Colonic mucosa (tissue), 4 donors: ENCODE measurements at regions not wholly inside any gene's neighbourhood (a gene's known extent, or its start where the extent isn't known, plus 50 kb on each side); places are given as distances from the start of the nearest gene placed in this dataset.

Experiments used
- DNase-seq: peaks from one replicate; pipeline ENCODE4 v3.0.0-alpha.2; 2020
- H3K27ac ChIP-seq: fragments of 200-600 bp; one replicate; pipeline ENCODE4 v1.8.0; 2021
- H3K27me3 ChIP-seq: fragments of 200-600 bp; one replicate; pipeline ENCODE4 v1.8.0; 2021
- H3K36me3 ChIP-seq: fragments of 200-600 bp; one replicate; pipeline ENCODE4 v1.8.0; 2021
- H3K4me1 ChIP-seq: fragments of 200-600 bp; one replicate; pipeline ENCODE4 v1.8.0; 2021; ENCODE audit warnings: mild to moderate bottlenecking
- H3K4me3 ChIP-seq: fragments of 200-600 bp; one replicate; pipeline ENCODE4 v1.8.0; 2021
- H3K9ac ChIP-seq, 2 donors: one replicate each; pipeline ENCODE4 v1.7.0; 2013; ENCODE audit warnings: control low read depth in 2 of 2, low read depth in 2 of 2, low read length in 2 of 2
- H3K9me3 ChIP-seq: fragments of 200-600 bp; one replicate; pipeline ENCODE4 v1.8.0; 2021
- intact Hi-C: fragments of 100-400 bp; cut with DNase I; formaldehyde crosslinking; loops from one replicate; pipeline ENCODE4 v1.14.1; 2022
- TF ChIP-seq, protein P1 (sequence below): fragments of 200-600 bp; IDR thresholded peaks from one replicate; pipeline ENCODE4 v1.8.0; 2022; ENCODE audit warnings: antibody characterized with exemption, mild to moderate bottlenecking
- donor health status: healthy.
- donor health status: DM: no; HTN: no; CAD: no.
- donor health status: DM: no; HTN: no; CAD: no.

GRCh38 chr20:48310305-48310704 is 517.5 kb downstream of the PREX1 start:
- H3K27me3 ChIP-seq = no peaks in the 10 kb centered on the region
- no peak overlapping the region for H3K4me3 ChIP-seq
- no peak overlapping the region for H3K9ac ChIP-seq
- H3K27ac ChIP-seq = no peak overlapping the region
- no peaks in the 10 kb centered on the region for H3K4me1 ChIP-seq
- H3K36me3 ChIP-seq = no peaks in the 10 kb centered on the region
- intact Hi-C loops = no loop called here
- TF ChIP-seq, protein P1, sequence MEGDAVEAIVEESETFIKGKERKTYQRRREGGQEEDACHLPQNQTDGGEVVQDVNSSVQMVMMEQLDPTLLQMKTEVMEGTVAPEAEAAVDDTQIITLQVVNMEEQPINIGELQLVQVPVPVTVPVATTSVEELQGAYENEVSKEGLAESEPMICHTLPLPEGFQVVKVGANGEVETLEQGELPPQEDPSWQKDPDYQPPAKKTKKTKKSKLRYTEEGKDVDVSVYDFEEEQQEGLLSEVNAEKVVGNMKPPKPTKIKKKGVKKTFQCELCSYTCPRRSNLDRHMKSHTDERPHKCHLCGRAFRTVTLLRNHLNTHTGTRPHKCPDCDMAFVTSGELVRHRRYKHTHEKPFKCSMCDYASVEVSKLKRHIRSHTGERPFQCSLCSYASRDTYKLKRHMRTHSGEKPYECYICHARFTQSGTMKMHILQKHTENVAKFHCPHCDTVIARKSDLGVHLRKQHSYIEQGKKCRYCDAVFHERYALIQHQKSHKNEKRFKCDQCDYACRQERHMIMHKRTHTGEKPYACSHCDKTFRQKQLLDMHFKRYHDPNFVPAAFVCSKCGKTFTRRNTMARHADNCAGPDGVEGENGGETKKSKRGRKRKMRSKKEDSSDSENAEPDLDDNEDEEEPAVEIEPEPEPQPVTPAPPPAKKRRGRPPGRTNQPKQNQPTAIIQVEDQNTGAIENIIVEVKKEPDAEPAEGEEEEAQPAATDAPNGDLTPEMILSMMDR = no peak
- no peaks in the 10 kb centered on the region for H3K9me3 ChIP-seq
- no peak for DNase-seq

DNA sequence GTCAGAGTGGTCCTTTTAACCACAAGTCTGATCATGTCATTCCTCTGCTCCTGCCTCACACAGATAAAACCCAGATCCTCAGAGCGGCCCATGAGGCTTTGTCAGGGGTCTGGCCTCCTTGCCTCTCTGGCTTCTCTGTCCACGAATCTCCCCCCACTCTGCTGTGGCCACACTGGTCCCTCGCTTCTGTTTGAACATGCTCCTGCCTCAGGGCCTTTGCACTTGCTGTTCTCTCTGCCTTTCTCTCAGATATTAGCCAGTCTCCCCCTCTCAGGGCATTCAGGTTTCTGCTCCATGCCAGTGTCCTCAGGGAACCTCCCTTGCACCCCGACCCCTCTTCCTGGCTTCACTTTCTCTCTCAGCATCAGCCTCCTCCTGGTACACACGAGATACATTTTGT is 518.5 kb downstream of the PREX1 start:
- TF ChIP-seq, protein P1 = no peak
- Histone ChIP-seq H3K4me3 (no peak overlapping the region), H3K27me3 (no peaks in the 10 kb centered on the region), H3K36me3 (no peaks in the 10 kb centered on the region), H3K27ac (no peak overlapping the region), H3K9me3 (no peaks in the 10 kb centered on the region), H3K4me1 (no peaks in the 10 kb centered on the region), H3K9ac (no peak overlapping the region)
- DNase-seq = no peak
- intact Hi-C loops = no loop called here

GRCh38 chr20:48308882-48309281 is 518.9 kb downstream of the PREX1 start:
- no peak for DNase-seq
- TF ChIP-seq, protein P1 = no peak
- Histone ChIP-seq H3K27ac (no peak overlapping the region), H3K36me3 (no peaks in the 10 kb centered on the region), H3K4me3 (no peak overlapping the region), H3K9me3 (no peaks in the 10 kb centered on the region), H3K27me3 (no peaks in the 10 kb centered on the region), H3K9ac (no peak overlapping the region), H3K4me1 (no peaks in the 10 kb centered on the region)
- intact Hi-C loops = no loop called here

DNA sequence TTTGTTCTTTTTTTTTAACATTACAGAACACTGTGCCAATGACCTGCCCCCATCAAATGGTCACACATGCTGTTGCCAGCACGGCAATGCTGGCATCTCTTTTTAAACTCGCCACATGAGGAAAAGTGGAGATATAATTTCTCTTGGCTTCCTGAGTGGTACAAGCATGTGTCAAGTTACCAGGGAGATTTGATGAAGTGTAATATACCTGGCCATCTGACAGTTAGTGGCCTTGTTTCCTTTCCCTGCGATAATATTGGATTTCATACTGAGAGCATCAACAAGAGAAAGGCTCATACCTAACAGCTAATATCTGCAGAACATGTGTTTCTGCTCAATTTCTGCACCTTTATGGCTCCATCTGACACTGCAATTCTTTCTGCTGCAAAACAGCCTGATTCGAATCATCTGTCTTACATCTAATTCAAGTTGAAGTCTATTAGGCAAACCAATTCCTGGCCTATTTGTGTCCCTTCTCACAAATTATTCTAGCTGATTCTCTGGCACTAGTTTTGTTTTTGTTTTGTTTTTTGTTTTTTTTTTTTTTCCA is 519.5 kb downstream of the PREX1 start:
- H3K36me3 ChIP-seq = no peaks in the 10 kb centered on the region
- TF ChIP-seq, protein P1 = no peak
- H3K4me3 ChIP-seq = no peak overlapping the region
- no peaks in the 10 kb centered on the region for H3K4me1 ChIP-seq
- no peak overlapping the region for H3K9ac ChIP-seq
- no peak overlapping the region for H3K27ac ChIP-seq
- H3K27me3 ChIP-seq = no peaks in the 10 kb centered on the region
- no peak for DNase-seq
- no peaks in the 10 kb centered on the region for H3K9me3 ChIP-seq
- intact Hi-C loops = no loop called here

GRCh38 chr20:48307277-48307676 is 520.5 kb downstream of the PREX1 start:
- no peak for DNase-seq
- H3K27me3 ChIP-seq = no peaks in the 10 kb centered on the region
- no peaks in the 10 kb centered on the region for H3K4me1 ChIP-seq
- no peaks in the 10 kb centered on the region for H3K9me3 ChIP-seq
- H3K36me3 ChIP-seq = no peaks in the 10 kb centered on the region
- TF ChIP-seq, protein P1 = no peak
- no peak overlapping the region for H3K9ac ChIP-seq
- intact Hi-C loops = no loop called here
- H3K27ac ChIP-seq = no peak overlapping the region
- H3K4me3 ChIP-seq = no peak overlapping the region
